Daoy (cell line): ENCODE measurements at regions not wholly inside any gene's neighbourhood (a gene's known extent, or its start where the extent isn't known, plus 50 kb on each side); places are given as distances from the start of the nearest gene placed in this dataset.
"Not testable (repeated sequence)": the region's sequence is repeated elsewhere in the genome, so short reads cannot be mapped to it uniquely, and the experiment has no call there.

Experiments used
- DNase-seq: peaks from one replicate; pipeline ENCODE4 v3.0.0-alpha.2; 2015; ENCODE audit warnings: low read depth

- peak; percentile 42 for DNase-seq
These were observed 199.0 kb upstream of the DPYD start for GRCh38 chr1:98119796-98120195.

GRCh38 chr1:98113811-98114210 is 193.0 kb upstream of the DPYD start:
- DNase-seq: no peak

DNA sequence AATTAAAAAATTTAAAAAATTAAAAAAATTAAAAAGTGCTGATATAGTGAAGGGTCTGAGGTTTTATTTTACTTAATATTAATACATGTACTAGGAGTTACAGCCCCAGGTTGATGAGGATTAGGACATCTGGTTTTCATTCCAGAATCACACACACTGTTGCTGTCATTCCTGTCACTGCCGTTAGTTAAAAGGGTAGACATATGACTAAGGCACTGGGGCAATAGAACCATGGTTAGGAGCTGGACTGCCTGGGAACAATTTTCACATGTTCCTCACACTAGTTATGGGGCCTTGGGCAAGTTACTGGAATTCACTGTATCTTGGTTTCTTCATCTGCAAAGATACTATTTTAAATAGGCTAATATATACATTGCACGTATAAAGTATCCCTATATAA is 191.8 kb upstream of the DPYD start:
- no peak for DNase-seq

- peak; percentile 64 for DNase-seq
These were observed 189.8 kb upstream of the DPYD start for GRCh38 chr1:98110674-98111073.

- DNase-seq: not testable (repeated sequence)
These were observed 187.5 kb upstream of the DPYD start for GRCh38 chr1:98108378-98108777.

DNA sequence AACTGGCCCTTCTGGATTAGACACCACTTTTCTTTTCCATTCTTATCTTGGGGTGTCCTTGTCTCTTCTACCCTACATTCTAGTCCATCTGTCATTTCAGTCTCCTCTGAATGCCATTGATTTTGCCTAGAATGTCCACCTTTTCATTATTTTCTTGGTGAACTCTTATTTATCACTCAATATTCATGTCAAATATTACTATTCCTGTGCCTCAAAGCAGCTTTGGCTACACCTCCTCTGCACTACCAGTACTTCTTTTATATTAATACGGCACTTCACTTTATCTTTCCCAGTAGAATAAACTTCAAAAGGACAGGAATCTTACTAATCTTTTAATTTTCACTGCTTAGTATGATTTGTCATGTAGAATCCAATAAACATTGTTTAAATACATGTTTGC is 186.4 kb upstream of the DPYD start:
- no peak for DNase-seq

GRCh38 chr1:98104289-98104688 is 183.5 kb upstream of the DPYD start:
- peak; percentile 27 for DNase-seq

DNA sequence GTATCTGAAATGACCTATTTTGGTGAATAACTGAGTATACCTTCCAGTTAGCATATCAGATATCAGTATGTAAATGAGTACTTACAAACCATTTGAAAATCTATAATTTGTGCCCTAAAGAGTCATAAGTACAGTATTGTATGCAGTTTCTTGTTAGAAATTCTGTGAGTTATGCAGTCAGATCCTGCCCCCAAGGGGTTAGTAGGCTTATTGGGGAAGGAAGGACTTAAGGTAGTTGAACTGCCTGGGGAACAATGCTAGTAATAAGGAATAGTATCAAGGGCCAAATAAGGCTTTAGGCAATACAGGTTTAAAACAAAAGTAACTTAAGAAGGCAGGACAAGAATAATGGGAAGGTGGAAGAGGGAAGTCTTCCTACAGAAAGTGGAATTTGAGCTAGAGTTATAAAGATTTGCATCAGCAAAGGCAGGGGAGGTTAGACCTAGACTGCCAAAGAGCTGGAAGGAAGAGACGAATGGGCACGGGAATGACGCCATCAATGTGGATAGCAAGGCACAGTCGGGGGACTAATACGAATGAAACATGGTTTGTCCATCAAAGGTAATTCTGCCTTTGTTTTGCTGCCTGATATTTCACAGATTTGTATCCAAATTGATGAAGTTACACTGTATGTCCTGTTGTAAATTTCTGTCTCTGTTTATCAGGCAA is 182.9 kb upstream of the DPYD start:
- DNase-seq: no peak

DNA sequence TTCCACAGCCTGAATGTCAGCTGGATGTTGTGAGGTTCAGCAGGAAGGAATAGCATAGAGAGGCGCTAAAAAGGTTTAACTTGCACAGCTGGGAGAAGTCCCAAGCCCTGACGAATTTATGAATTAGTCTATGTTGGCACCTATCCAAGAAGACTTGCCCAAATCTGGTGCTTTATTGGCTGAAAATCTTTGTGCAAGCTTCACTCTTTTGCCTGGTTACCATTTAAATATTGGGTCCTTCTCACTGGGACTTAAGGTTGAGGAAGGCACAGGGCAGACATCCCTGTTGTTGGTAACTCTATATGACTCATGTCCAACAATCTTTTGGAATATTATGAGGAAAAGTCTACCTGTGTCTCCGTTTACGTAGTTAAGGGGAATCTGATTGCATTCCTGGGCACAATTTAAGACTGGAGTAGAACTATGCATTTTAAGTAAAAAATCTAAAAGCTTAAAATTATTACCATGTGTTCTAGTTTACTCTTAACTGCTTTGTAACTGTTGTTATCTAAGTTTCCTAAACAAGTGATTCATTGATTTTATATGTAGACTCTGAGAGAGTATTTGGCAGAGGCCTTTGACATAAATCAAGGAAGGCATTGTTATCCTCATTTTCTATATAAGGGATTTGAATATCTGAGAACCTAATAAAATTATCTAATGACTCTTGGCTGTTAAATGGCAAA is 181.7 kb upstream of the DPYD start:
- DNase-seq: no peak

- DNase-seq: no peak
These were observed 180.5 kb upstream of the DPYD start for GRCh38 chr1:98101364-98101763.

- no peak for DNase-seq
These were observed 178.7 kb upstream of the DPYD start for GRCh38 chr1:98099501-98099900.

GRCh38 chr1:98098473-98098872 is 177.6 kb upstream of the DPYD start:
- DNase-seq: no peak

DNA sequence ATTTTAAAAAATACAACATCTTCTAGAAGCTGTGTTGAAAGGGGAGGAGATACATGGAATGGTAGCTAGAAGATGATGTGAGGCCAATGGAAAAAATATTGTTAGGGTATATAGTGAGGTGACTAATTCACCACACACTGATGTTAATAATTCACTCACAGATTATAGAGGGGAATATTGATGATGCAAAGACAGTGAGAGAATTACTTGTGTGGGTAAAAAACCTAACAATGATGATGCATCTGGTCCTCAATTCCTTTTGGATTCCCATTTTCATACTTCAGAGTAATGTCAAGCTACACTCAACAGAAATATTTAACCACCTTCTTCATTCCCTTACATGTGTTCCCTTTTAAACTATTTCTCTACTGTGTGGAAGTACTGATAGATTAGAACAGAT is 169.5 kb upstream of the DPYD start:
- DNase-seq: no peak

DNA sequence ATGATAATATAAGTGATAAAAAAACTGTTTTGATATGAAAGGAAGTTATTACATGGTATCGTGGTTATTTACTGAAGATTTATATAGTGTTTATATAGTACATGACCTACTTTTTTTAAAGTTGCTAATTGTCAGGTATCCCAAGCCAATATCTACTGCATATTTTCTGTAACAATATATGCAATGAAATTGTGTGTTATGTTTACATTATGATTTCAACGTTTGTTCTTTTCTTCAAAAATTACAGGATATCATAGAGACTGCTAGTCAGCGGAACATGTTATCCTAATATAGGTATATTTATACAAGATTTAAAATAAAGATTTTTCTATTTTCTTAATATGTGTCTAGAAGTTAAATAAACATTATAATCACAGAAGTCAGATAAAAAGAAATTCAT is 167.5 kb upstream of the DPYD start:
- no peak for DNase-seq

GRCh38 chr1:98086796-98087441 is 166.1 kb upstream of the DPYD start:
- DNase-seq: peak; percentile 94

DNA sequence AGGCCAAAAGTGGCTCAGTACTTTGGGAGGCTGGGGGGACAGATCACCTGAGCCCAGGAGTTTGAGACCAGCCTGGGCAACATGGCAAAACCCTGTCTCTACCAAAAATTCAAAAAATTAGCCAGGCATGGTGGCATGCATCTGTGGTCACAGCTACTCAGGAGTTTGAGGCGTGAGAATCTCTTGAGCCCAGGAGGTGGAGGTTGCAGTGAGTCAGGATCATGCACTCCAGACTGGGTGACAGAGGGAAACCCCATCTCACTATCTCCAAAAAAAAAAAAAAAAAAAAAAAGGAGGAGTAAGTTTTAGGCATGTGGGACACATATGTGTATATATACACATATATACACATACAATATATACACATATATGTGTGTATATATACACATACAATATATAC is 165.3 kb upstream of the DPYD start:
- DNase-seq: peak; percentile 93

DNA sequence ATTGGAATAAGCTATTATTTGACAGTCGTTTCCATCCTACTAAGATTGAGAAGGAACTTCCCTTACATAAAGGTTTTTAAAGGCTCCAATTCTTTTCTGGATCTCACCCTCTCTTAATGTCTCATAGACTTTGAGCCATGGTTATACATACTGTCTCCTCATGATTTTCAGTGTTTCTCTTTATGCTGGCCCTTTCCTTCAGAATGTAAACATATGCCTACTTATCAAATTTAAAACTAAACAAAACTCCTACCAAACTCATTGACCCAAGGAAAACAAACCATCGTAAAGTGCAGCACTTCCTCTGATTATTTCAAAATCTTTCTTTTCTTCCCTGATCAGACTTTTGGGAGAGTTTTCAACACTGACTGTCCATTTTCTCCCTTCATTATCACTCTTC is 163.4 kb upstream of the DPYD start:
- DNase-seq: no peak

- DNase-seq: no peak
These were observed 161.1 kb upstream of the DPYD start for GRCh38 chr1:98081944-98082343.

DNA sequence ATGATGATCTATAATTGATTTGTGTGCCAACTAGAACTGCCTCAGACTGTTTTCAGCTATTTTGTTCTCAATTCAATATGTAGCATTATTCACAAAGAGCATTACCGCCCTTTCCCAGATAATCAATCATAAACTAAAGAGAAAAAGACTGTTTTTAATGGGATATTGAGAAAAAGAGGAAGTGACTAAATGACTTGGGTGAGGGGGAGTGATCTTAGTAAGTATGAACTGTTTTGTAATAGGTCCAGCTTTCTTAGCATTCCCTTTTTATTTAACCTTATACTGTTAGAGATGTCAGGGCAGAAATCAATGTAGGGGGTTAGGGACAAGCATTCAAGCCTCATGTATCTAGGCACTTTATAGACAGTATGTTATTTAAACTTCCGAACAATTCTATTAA is 157.8 kb upstream of the DPYD start:
- no peak for DNase-seq

DNA sequence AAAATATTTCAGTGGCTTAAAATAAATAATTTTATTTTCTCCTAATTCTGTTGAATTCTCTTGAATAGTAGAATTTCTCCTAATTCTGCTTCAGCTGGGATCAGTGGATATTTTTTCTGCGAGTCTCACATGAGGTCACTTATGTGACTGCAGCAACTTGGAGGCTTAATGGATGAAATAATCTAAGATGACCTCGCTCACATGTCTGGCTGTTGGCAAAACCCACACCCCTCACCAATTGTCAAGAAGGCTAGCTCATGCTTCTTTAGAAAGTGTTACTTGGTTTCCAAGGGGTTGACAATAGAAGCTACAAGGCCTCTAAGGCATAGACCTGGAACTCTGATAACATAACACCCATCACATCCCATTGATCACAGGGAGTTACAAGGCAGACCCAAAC is 156.9 kb upstream of the DPYD start:
- DNase-seq: no peak

GRCh38 chr1:98075626-98076025 is 154.8 kb upstream of the DPYD start:
- DNase-seq: no peak

- DNase-seq: no peak
These were observed 153.0 kb upstream of the DPYD start for GRCh38 chr1:98073823-98074222.

- no peak for DNase-seq
These were observed 152.3 kb upstream of the DPYD start for GRCh38 chr1:98073106-98073505.
